ENCODE measurements at regions not wholly inside any gene's neighbourhood (a gene's known extent, or its start where the extent isn't known, plus 50 kb on each side); places are given as distances from the start of the nearest gene placed in this dataset.

DNA sequence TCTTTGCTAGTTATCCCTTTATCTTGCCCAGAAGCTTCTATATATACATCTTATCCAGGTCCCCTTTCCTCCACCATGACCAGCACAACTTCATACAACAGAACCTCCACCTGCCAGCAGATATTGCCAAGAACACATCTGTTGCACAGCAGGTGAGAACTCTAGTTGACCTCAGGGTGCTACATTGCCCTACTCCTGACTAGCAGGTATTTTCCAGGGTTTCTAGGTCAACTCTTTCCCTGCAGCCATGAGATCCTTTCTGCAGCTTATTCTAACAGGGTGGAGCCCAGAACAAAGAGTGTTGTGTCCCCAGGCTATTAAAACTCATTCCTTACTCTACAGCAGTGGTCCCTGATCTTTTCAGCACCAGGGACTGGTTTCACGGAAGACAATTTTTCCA, 319.5 kb downstream of the PRDM2 start:
- no peak for DNase-seq (ENCODE audit: low spot score in 2 of 2)
- H3K4me3 ChIP-seq (ENCODE audit: low read depth, poor library complexity, severe bottlenecking) = no peak overlapping the region
- intact Hi-C loops (cut with DNase I; ENCODE audit: low total_unique reads) = no loop called here
- 94 to 97% methylated on average over 1 of the region's 1 CpG for WGBS, 2 donors
- TF ChIP-seq POLR2A (IDR thresholded peaks at IDR 0.05) = no peak
- TF ChIP-seq, protein P1, sequence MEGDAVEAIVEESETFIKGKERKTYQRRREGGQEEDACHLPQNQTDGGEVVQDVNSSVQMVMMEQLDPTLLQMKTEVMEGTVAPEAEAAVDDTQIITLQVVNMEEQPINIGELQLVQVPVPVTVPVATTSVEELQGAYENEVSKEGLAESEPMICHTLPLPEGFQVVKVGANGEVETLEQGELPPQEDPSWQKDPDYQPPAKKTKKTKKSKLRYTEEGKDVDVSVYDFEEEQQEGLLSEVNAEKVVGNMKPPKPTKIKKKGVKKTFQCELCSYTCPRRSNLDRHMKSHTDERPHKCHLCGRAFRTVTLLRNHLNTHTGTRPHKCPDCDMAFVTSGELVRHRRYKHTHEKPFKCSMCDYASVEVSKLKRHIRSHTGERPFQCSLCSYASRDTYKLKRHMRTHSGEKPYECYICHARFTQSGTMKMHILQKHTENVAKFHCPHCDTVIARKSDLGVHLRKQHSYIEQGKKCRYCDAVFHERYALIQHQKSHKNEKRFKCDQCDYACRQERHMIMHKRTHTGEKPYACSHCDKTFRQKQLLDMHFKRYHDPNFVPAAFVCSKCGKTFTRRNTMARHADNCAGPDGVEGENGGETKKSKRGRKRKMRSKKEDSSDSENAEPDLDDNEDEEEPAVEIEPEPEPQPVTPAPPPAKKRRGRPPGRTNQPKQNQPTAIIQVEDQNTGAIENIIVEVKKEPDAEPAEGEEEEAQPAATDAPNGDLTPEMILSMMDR (IDR thresholded peaks at IDR 0.05) = no peak

DNA sequence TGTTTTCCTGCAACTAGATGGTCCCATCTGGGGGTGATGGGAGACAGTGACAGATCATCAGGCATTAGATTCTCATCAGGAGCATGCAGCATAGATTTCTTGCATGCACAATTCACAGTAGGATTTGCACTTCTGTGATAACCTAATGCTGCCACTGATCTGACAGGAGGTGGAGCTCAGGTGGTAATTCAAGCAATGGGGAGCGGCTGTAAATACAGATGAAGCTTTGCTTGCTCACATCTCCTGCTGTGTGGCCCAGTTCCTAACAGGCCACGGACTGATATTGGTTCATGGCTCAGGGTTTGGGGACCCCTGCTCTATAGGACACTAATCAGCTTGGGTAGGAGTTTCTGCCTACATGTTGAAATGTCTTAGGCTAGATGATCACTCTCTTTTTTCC, 320.0 kb downstream of the PRDM2 start:
- 89 to 91% methylated on average over 2 of the region's 2 CpGs for WGBS, 2 donors
- H3K4me3 ChIP-seq (ENCODE audit: low read depth, poor library complexity, severe bottlenecking) = no peak overlapping the region
- DNase-seq (ENCODE audit: low spot score in 2 of 2) = no peak
- no peak for TF ChIP-seq POLR2A (IDR thresholded peaks at IDR 0.05)
- TF ChIP-seq, protein P1 (IDR thresholded peaks at IDR 0.05) = no peak
- intact Hi-C loops (cut with DNase I; ENCODE audit: low total_unique reads) = no loop called here

DNA sequence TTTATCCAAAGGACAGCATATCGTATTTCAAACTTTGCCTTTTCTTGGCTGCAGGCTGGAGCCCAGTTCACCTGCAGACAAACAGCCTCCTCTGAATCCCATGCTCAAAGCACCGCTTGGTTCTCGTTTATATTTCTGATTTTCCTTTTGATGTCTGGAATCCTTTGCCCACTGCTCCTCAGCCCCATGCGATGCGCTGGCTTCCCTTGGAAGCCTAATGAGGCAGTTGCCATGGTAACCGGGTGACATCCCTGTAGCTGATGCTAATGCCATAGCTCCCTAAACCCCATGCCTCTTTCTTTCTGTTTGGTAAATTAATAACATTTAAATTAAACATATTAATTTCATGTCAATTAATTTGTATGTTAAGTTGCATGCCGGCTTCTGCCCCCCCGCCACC, 327.1 kb downstream of the PRDM2 start:
- WGBS, 2 donors = 69 to 74% methylated on average over 8 of the region's 8 CpGs
- TF ChIP-seq, protein P1 (IDR thresholded peaks at IDR 0.05) = no peak
- TF ChIP-seq POLR2A (IDR thresholded peaks at IDR 0.05) = no peak
- H3K4me3 ChIP-seq (ENCODE audit: low read depth, poor library complexity, severe bottlenecking) = no peak overlapping the region
- intact Hi-C loops (cut with DNase I; ENCODE audit: low total_unique reads) = no loop called here
- no peak for DNase-seq (ENCODE audit: low spot score in 2 of 2)

DNA sequence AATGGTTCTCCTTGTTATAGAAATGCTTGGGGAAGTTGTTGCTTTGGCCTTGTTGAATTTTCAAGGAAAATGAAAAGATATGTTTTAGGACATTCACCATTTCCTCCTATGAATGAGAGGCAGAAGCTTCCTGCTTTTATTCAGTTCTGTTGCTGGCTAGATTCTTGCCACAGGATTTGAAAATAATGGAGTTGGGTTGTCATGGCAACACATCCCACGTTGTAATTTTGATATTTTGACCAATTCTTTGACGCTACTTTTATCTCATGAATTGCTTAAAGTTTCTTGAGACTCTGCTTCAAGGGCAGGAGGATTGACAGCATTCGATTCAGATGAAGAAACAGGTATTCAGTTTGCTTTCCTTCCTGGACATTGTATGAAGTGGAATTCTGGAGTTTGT, 331.5 kb downstream of the PRDM2 start:
- intact Hi-C loops (cut with DNase I; ENCODE audit: low total_unique reads) = no loop called here
- H3K4me3 ChIP-seq (ENCODE audit: low read depth, poor library complexity, severe bottlenecking) = no peak overlapping the region
- DNase-seq (ENCODE audit: low spot score in 2 of 2) = no peak
- 55 to 61% methylated on average over 3 of the region's 3 CpGs for WGBS, 2 donors
- TF ChIP-seq, protein P1 (IDR thresholded peaks at IDR 0.05) = no peak
- no peak for TF ChIP-seq POLR2A (IDR thresholded peaks at IDR 0.05)

DNA sequence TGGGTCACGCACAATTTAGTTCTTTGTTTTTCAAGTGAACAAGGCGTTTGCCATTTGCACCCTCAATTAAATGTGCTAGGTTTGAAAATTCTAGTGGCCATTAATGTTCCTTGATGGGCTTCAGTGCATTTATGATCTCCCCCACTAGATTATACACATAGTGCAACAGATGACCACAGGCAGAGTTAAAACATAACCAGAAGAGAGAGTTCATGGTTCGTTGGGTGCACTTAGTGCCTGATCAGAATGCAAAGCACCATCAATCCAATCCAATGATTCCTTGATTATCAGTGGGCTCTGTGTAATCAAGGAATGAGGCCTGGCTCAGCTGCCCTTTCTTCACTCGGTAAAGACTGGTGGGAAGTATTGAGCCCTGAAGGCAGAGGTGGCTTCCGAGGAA, 334.5 kb downstream of the PRDM2 start:
- WGBS, 2 donors = 84 to 94% methylated on average over 5 of the region's 5 CpGs
- H3K4me3 ChIP-seq (ENCODE audit: low read depth, poor library complexity, severe bottlenecking) = no peak overlapping the region
- no peak for DNase-seq (ENCODE audit: low spot score in 2 of 2)
- TF ChIP-seq, protein P1 (IDR thresholded peaks at IDR 0.05) = no peak
- TF ChIP-seq POLR2A (IDR thresholded peaks at IDR 0.05) = no peak
- intact Hi-C loops (cut with DNase I; ENCODE audit: low total_unique reads) = no loop called here

DNA sequence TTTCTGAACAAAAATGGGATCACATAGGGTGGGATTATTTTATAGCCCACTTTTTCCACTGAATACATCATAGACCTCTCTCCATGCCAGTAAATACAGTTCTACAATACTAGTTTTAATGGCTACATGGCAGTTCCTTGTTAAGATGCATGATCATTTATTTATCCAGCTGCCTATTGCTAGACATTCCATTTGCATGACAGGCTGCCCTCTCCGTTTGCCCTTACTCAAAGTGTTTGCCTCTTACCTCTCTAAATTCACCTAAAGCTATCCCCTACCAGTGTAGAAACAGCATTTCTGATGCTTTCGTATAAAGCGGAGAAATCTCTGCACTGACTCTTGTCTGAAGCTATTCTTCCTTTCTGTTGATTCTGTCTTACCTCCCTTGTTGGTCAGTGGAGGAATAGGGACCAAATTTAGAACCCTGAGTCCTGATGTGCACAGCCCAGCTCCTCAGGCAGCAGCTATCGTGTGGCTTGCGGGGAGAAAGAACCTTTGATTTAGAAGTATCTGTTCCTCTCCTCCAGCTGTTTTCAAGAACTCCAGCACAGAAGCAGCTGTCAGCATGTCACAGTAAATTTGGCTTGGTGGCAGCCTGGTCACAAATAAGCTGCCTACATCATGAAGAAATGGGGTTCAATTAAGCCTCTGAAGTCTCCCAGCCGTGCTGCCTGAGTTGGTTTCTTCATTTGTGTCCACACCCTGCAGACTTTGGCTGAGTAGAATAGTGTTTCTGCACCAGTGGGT, 337.3 kb downstream of the PRDM2 start:
- TF ChIP-seq, protein P1 (IDR thresholded peaks at IDR 0.05) = no peak
- no peak for TF ChIP-seq POLR2A (IDR thresholded peaks at IDR 0.05)
- whole genome bisulfite sequencing, 2 donors = 72 to 73% methylated on average over 6 of the region's 6 CpGs
- no peak overlapping the region for H3K4me3 ChIP-seq (ENCODE audit: low read depth, poor library complexity, severe bottlenecking)
- DNase-seq (ENCODE audit: low spot score in 2 of 2) = no peak
- intact Hi-C loops (cut with DNase I; ENCODE audit: low total_unique reads) = no loop called here

Data from lower leg skin (tissue), 4 donors.